IPS-18c (cell line): ENCODE measurements at regions not wholly inside any gene's neighbourhood (a gene's known extent, or its start where the extent isn't known, plus 50 kb on each side); places are given as distances from the start of the nearest gene placed in this dataset.
"Not testable (repeated sequence)": the region's sequence is repeated elsewhere in the genome, so short reads cannot be mapped to it uniquely, and the experiment has no call there.

ENCODE experiments used
- H3K4me3 ChIP-seq: 2 replicates; pipeline ENCODE4 v1.7.0; 2013; ENCODE audit warnings: low read depth, mild to moderate bottlenecking, low read length, moderate library complexity; ENCODE audit not compliant: insufficient read depth
- H3K9me3 ChIP-seq: one replicate; pipeline ENCODE4 v1.6.1; 2013; ENCODE audit warnings: mild to moderate bottlenecking, low read length, moderate library complexity; ENCODE audit not compliant: control insufficient read depth, insufficient read depth

- not testable (repeated sequence) for H3K4me3 ChIP-seq, H3K9me3 ChIP-seq
These were observed 177.0 kb downstream of the TBX18 start for GRCh38 chr6:84587202-84587940.

DNA sequence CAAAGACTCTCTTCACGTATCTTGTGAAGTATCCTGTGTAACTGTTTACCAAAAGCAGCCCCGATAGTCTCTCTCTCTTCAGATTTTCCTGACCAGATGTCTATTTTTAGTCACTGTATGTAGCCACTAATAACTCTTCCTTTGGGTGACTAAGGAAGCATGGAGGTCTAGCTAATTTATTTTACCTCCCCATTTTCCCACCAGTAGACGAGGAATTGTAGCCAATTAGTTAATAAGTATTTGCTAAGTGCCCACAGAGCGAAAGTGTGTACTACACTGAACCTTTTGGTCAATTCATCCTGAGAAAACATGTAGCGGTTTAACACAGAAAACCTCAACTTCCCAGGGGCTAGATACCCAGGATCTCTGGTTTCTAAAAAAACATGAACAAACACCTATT lies 180.6 kb downstream of the TBX18 start:
- Histone ChIP-seq H3K9me3 (no peaks in the 10 kb centered on the region), H3K4me3 (no peak overlapping the region)

DNA sequence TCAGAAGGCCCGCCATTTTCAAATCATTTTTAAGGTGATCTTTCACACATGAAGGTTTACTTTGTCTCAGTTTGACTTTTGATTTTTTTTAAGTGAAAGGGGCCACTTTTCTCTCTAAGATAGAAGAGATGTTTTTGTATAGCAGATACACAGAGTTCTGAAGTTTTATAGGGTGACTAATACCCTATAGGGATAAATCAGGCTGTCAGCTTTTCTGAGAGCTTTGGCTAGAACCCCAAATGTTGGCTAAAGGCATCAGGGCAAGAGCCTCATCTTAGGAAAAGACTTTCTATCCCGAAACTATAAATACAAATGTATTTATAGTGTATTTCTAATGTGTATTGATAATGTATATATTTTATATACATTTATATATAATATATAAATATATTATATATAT lies 181.4 kb downstream of the TBX18 start:
- H3K4me3 ChIP-seq: no peak overlapping the region
- H3K9me3 ChIP-seq: no peaks in the 10 kb centered on the region

- H3K9me3 ChIP-seq: no peaks in the 10 kb centered on the region
These were observed 182.7 kb downstream of the TBX18 start for GRCh38 chr6:84581494-84582259.

GRCh38 chr6:84579404-84579803 lies 185.0 kb downstream of the TBX18 start:
- H3K4me3 ChIP-seq: no peak overlapping the region
- no peaks in the 10 kb centered on the region for H3K9me3 ChIP-seq

More at GRCh38 chr6:84581494-84582259, 182.7 kb downstream of the TBX18 start:
- H3K4me3 ChIP-seq: no peak overlapping the region

GRCh38 chr6:84576029-84576428 lies 188.4 kb downstream of the TBX18 start:
- H3K9me3 ChIP-seq: no peaks in the 10 kb centered on the region
- no peak overlapping the region for H3K4me3 ChIP-seq

DNA sequence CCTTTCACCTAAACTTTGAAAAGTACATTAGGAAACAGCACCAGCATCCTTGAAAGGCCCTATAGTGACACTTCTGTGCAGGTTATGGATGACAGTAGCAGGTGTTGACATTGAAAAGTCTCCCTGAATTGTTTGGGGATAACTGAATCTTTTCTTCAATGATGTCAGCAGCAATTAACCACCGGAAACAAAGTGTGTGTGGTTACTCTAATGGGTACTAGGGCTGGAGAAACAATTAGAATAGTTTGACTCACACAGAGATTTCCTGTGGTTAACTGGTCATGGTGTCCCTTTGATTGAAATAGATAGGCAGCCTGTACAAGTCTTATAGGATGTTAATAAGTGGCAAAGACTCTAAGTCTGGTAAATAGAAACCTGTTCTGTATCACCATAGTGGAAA lies 189.1 kb downstream of the TBX18 start:
- no peak overlapping the region for H3K4me3 ChIP-seq
- H3K9me3 ChIP-seq: no peaks in the 10 kb centered on the region

DNA sequence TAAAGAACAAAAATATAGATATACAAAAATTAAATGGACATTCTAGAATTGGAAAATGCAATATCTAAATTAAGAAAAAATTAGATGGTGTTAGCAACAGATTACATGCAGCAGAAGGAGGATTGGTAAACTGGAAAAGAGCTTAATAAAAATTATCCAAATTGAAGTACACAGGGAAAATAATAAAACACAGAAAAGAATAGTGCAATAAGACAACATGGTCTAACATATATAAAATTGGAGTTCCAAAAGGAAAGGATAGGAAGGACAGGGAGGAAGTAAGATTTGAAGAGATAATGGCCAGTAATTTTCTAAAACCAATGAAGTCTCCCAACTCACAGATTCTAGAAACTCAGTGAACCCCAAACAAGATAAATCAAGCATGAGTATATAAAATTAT lies 194.5 kb downstream of the TBX18 start:
- Histone ChIP-seq H3K9me3 (no peaks in the 10 kb centered on the region), H3K4me3 (no peak overlapping the region)

DNA sequence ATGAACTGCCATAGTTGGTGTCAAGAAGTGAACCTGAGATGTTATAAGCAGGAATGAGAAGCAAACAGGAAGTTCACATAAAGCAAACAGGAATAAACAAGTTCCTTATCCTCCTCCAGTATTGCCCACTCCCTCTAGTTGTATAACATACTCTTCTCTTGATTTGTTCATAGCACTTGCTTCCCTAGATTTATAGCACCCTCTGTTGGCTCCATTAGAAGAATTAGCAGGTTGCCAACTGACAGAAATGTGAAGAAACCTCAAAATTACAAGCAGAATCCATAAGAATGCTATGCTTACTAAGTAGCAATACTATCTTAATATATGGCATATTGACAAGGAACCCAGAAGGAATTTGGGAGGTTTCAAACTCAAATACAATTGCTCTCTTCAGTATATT lies 195.4 kb downstream of the TBX18 start:
- Histone ChIP-seq H3K4me3 (no peak overlapping the region), H3K9me3 (no peaks in the 10 kb centered on the region)

DNA sequence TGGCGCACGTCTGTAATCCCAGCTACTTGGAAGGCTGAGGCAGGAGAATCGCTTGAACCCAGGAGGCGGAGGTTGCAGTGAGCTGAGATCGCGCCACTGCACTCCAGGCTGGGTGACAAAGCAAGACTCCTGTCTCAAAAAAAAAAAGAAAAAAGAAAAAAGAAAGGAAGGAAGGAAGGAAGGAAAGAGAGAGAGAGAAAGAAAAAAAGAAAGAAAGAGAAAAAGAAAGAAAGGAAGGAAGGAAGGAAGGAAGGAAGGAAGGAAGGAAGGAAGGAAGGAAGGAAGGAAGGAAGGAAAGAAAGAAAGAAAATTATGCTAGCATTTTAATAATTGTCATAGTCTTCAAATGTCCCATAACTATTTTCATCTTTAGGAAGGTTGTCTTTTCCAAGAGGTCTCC lies 198.7 kb downstream of the TBX18 start:
- H3K4me3 ChIP-seq, H3K9me3 ChIP-seq: not testable (repeated sequence)

GRCh38 chr6:84560436-84561390 lies 203.7 kb downstream of the TBX18 start:
- Histone ChIP-seq H3K4me3 (no peak overlapping the region), H3K9me3 (no peaks in the 10 kb centered on the region)

DNA sequence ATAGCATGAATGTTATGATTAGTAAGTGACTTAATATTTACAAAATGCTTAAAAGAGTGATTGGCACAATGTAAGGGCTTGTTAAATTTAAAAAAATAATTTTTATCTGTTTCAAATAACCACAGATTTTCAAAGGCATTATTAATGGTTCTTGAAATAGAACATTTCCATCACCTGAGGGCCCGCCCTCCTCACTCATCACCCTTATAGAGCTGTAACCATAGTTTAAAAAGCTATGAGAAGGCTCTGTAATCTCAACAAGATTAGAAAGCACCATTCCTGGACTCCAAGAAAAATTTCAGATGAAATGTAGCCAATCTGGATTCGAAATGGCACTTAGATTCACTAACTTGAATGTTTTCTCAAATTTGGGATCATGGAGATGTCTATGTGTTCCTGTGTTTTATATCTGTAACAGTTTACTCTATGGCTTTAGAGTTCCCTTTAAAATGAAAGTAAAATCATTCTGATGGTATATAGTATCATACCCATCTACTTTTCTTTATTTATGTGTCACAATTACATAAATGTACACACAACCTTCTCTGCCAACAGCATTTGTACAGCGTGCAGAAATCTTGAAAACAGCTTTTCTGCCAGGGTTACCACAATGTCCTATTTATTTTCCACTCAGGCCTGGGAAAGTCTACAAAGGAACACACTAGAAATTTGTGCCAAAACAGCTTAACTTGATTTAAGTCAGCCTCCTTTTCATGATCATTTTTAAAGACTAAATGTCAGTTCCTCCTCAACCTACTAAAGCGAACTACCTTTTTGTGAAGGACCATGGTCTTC lies 207.7 kb downstream of the TBX18 start:
- no peaks in the 10 kb centered on the region for H3K9me3 ChIP-seq
- no peak overlapping the region for H3K4me3 ChIP-seq

DNA sequence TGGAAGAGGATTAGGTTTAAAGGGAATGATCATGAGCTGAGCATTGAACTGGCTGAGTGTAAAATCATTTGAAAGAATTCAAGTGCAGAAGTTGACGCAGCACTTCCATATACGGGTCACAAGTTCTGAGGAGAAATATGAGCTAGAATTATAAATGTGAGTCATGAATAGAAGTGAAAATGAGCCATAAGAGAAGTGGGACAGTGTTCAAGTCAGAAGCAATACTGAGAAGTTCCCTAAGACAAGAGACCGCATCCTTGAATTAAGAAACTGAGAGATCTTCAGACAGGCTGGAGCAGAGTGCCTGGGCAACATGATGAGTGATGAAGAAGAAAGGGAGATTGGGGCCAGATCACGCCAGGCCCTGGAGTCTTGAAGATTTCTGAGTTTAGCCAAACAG lies 209.7 kb downstream of the TBX18 start:
- Histone ChIP-seq H3K9me3 (no peaks in the 10 kb centered on the region), H3K4me3 (no peak overlapping the region)

DNA sequence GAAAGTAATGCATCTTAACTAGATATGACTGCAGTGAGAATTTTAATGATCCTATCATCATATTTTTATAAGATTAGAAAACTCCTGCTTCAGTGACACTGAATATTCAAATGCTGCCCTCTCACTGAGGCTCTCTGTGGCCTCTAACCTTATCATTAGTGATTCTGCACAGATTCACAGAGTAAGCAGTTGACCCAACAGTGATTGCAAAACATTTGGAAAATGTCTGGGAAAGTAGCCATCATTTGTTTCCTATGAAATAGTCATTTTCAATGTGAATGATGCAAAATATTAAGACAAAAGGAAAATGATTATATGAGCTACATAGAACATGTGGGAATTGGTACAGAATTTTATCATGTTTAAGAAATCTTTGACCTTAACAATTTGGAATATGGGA lies 210.3 kb downstream of the TBX18 start:
- Histone ChIP-seq H3K9me3 (no peaks in the 10 kb centered on the region), H3K4me3 (no peak overlapping the region)

DNA sequence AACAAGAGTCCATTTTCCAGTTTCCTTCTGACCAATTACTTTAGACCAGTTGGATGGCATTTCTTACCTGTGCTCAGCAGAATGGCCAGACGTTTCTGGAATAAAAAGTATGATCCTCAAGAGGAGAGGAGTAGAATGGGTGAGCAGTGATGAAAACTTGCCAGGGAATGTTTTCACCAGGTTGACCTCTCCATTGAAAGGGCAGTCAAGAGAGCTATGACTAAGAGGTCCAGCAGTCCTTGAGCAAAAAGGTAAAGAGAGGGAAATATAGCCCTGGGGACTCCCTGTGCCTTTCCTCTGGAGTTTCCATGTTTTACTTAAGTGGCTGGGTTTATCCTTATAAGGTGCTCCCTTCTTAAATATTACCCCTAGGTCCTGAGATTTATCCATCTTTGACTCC lies 210.9 kb downstream of the TBX18 start:
- H3K9me3 ChIP-seq: no peaks in the 10 kb centered on the region

DNA sequence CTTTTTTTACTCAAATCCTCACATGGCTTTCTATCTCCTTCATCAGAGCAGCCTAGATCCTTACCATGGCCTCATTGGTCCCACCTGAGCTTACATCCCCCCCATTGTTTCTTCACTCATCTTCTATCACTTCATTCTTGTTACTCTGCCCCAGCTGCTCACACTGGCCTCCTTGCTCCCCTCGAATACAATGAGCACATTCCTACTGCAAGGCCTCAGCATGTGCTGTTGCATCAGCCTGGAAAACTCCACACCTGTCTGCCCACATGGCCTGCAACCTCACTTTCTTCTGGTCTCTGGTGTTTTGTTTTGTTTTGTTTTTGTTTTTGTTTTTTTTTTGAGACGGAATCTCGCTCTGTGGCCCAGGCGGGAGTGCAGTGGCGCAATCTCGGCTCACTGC lies 212.6 kb downstream of the TBX18 start:
- Histone ChIP-seq H3K4me3 (no peak overlapping the region), H3K9me3 (no peaks in the 10 kb centered on the region)

More for the DNA sequence above, 210.9 kb downstream of the TBX18 start:
- no peak overlapping the region for H3K4me3 ChIP-seq

DNA sequence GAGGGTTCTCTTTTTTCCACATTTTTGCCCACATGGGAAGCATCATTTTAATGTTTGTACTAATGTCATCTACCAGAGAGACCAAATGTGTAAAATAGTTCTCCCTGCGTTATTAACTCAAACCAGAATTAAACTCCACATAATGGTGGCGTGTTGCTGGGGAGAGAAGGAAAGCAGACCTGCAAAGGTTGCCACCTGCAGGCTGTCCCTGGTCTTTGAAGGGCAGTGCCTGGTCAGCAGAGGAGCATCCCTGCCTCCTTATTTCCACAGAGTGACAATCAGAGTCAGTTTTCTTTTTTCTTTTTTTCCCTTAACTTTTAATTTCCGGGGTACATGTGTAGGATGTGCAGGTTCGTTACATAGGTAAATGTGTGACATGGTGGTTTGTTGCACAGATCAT lies 214.5 kb downstream of the TBX18 start:
- no peak overlapping the region for H3K4me3 ChIP-seq
- H3K9me3 ChIP-seq: no peaks in the 10 kb centered on the region
